HG03460 (cell line): ENCODE measurements at regions not wholly inside any gene's neighbourhood (a gene's known extent, or its start where the extent isn't known, plus 50 kb on each side); places are given as distances from the start of the nearest gene placed in this dataset.

Experiments
- ATAC-seq: cut with Tn5 transposase; IDR thresholded peaks from one replicate; pipeline ENCODE4 v1.9.1; 2021; ENCODE audit not compliant: unreplicated experiment

GRCh38 chr5:165209101-165209727, 1703.8 kb downstream of the MAT2B start:
- ATAC-seq: no peak

- ATAC-seq: no peak
Observed at GRCh38 chr5:165224366-165225045, 1719.1 kb downstream of the MAT2B start.

- no peak for ATAC-seq
Observed at GRCh38 chr5:165227515-165227914, 1722.1 kb downstream of the MAT2B start.

- ATAC-seq: no peak
Observed at GRCh38 chr5:165228184-165228583, 1722.8 kb downstream of the MAT2B start.

- no peak for ATAC-seq
Observed at GRCh38 chr5:165231821-165232508, 1726.5 kb downstream of the MAT2B start.

- no peak for ATAC-seq
Observed at GRCh38 chr5:165232509-165233028, 1727.2 kb downstream of the MAT2B start.

GRCh38 chr5:165241811-165242210, 1736.4 kb downstream of the MAT2B start:
- no peak for ATAC-seq

- no peak for ATAC-seq
Observed at GRCh38 chr5:165242646-165243045, 1737.2 kb downstream of the MAT2B start.

- no peak for ATAC-seq
Observed at GRCh38 chr5:165244407-165244806, 1739.0 kb downstream of the MAT2B start.

GRCh38 chr5:165258197-165258771, 1752.9 kb downstream of the MAT2B start:
- ATAC-seq: no peak

- no peak for ATAC-seq
Observed at GRCh38 chr5:165260426-165260825, 1755.0 kb downstream of the MAT2B start.

- no peak for ATAC-seq
Observed at GRCh38 chr5:165263536-165263935, 1758.1 kb downstream of the MAT2B start.

GRCh38 chr5:165266939-165267338, 1761.5 kb downstream of the MAT2B start:
- ATAC-seq: no peak

GRCh38 chr5:165272436-165272835, 1767.0 kb downstream of the MAT2B start:
- ATAC-seq: no peak

GRCh38 chr5:165277661-165278060, 1772.2 kb downstream of the MAT2B start:
- ATAC-seq: no peak

GRCh38 chr5:165282491-165282890, 1777.1 kb downstream of the MAT2B start:
- no peak for ATAC-seq

GRCh38 chr5:165286692-165287091, 1781.3 kb downstream of the MAT2B start:
- ATAC-seq: no peak

- ATAC-seq: no peak
Observed at GRCh38 chr5:165290535-165290934, 1785.1 kb downstream of the MAT2B start.

GRCh38 chr5:165296401-165297130, 1791.1 kb downstream of the MAT2B start:
- ATAC-seq: no peak

GRCh38 chr5:165304193-165304827, 1798.9 kb downstream of the MAT2B start:
- ATAC-seq: no peak
